HG03469 (cell line): ENCODE measurements at regions not wholly inside any gene's neighbourhood (a gene's known extent, or its start where the extent isn't known, plus 50 kb on each side); places are given as distances from the start of the nearest gene placed in this dataset.
"Not testable (repeated sequence)": the region's sequence is repeated elsewhere in the genome, so short reads cannot be mapped to it uniquely, and the experiment has no call there.

Experiments
- ATAC-seq: cut with Tn5 transposase; IDR thresholded peaks from one replicate; pipeline ENCODE4 v1.9.1; 2021; ENCODE audit warnings: mild to moderate bottlenecking, moderate library complexity, moderate number of reproducible peaks; ENCODE audit not compliant: unreplicated experiment

- ATAC-seq, result no peak
Observed at GRCh38 chr6:151671195-151671594, 136.3 kb upstream of the ESR1 start.

- no peak for ATAC-seq
Observed at GRCh38 chr6:151674578-151674977, 132.9 kb upstream of the ESR1 start.

- ATAC-seq, result peak; percentile 81
Observed at GRCh38 chr6:151675746-151676459, 131.6 kb upstream of the ESR1 start.

- ATAC-seq, result no peak
Observed at GRCh38 chr6:151676460-151676945, 131.0 kb upstream of the ESR1 start.

- ATAC-seq, result no peak
Observed at GRCh38 chr6:151677404-151677803, 130.1 kb upstream of the ESR1 start.

GRCh38 chr6:151679081-151679480 lies 128.4 kb upstream of the ESR1 start:
- ATAC-seq, result no peak

GRCh38 chr6:151679941-151680340 lies 127.5 kb upstream of the ESR1 start:
- ATAC-seq, result no peak

- ATAC-seq, result no peak
Observed at GRCh38 chr6:151680846-151681432, 126.5 kb upstream of the ESR1 start.

- ATAC-seq, result no peak
Observed at GRCh38 chr6:151681433-151682059, 125.9 kb upstream of the ESR1 start.

- no peak for ATAC-seq
Observed at GRCh38 chr6:151682251-151682650, 125.2 kb upstream of the ESR1 start.

- no peak for ATAC-seq
Observed at GRCh38 chr6:151682922-151683321, 124.6 kb upstream of the ESR1 start.

GRCh38 chr6:151683381-151683780 lies 124.1 kb upstream of the ESR1 start:
- ATAC-seq, result no peak

- no peak for ATAC-seq
Observed at GRCh38 chr6:151689499-151690201, 117.8 kb upstream of the ESR1 start.

- peak; percentile 23 for ATAC-seq
Observed at GRCh38 chr6:151690303-151690702, 117.2 kb upstream of the ESR1 start.

GRCh38 chr6:151690768-151691562 lies 116.5 kb upstream of the ESR1 start:
- ATAC-seq, result peak; percentile 97

GRCh38 chr6:151692216-151692615 lies 115.3 kb upstream of the ESR1 start:
- no peak for ATAC-seq

- ATAC-seq, result no peak
Observed at GRCh38 chr6:151693366-151693765, 114.1 kb upstream of the ESR1 start.

GRCh38 chr6:151695156-151695555 lies 112.3 kb upstream of the ESR1 start:
- no peak for ATAC-seq

GRCh38 chr6:151696302-151696701 lies 111.2 kb upstream of the ESR1 start:
- ATAC-seq, result not testable (repeated sequence)

- ATAC-seq, result no peak
Observed at GRCh38 chr6:151698931-151699700, 108.4 kb upstream of the ESR1 start.
